ENCODE measurements at regions not wholly inside any gene's neighbourhood (a gene's known extent, or its start where the extent isn't known, plus 50 kb on each side); places are given as distances from the start of the nearest gene placed in this dataset.

DNA sequence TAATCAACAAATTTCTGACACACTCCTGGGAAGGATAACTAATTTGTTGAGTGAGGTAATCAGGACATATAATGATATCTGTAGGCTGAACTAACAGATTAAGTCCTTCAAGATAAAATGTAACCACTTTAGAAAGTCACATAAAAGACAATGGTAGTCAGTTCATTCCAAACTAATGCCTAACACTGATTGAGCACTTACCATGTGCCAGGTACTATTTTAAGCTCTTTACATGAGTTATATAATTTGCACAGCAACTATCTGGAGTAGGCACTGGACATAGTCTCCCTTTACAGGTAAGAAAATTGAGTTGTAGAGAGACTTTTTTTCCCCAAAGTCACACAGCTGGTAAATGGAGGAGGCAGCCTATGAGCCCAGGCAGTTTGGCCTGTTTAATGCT lies 211.2 kb upstream of the CFAP20DC start:
- DNase-seq (ENCODE audit: low read depth, low spot score), result no peak

DNA sequence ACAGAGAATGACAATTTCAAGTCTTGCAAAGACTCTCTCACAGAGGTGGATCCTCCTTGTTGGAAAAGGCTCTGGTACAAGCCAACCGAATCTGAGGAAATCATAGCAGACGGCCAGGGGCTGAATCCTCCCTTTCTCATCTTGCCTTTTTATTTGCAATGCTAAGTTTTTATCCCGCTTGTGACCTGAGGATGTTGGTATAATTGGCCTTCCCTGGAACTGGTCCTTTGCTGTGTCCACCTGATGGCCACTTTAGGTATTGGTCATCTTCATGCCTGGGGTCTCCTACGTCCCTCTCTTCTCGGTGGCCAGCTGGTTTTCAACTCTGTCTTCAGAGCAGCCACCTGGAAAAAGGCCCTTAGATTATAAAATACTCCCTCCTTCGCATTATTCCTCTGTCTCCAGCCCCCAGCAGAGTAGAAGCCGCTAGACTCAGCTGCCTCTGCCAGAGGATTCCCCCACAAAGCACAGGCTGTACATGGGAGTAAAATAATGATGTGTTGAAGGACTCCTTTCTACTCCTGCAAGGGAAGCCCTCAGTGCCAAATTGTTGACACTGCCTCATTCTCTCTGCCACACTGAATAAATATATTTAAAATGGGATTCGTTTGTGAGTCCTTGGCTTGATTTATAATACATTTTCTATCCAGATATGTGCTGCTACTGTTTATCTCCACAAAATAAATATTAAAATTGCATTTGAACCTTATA lies 208.9 kb upstream of the CFAP20DC start:
- no peak for DNase-seq (ENCODE audit: low read depth, low spot score)

DNA sequence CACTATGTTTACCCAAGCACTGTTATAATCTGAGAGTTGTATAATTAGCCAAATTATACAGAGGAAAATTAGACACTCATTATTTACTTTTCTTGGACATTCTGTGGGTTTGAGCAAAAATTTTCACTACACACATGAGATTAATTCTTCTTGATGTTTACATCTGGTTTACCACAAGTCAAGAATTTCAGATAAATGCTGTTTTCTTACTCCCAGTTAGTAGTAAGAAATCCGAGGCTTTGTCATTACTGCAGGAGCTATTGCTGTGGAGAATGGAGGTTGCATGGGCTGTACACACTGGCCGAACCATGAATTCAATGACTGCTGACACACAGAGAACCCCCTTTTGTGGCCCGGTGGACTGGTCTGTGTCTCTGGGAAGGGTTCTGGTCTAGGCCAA lies 207.7 kb upstream of the CFAP20DC start:
- DNase-seq (ENCODE audit: low read depth, low spot score), result no peak

DNA sequence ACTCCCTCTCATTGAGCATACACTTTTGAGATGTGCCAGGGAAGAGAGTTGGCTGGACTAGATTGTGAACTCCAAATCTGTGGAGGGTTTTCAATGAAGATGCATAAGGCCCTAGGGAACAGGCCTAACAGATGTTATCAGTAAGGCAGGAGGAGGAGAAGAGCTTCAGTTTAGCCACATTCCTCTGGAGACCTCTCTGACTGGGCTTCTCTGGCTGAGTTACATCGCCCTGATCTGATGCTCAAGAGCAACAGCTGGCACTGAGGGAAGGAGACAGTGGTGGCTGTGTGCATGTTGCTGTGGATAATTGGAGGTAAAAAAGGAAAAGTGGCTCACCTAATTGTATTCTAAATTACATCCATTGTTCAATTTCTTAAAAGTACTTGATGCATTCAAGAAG lies 206.4 kb upstream of the CFAP20DC start:
- no peak for DNase-seq (ENCODE audit: low read depth, low spot score)

DNA sequence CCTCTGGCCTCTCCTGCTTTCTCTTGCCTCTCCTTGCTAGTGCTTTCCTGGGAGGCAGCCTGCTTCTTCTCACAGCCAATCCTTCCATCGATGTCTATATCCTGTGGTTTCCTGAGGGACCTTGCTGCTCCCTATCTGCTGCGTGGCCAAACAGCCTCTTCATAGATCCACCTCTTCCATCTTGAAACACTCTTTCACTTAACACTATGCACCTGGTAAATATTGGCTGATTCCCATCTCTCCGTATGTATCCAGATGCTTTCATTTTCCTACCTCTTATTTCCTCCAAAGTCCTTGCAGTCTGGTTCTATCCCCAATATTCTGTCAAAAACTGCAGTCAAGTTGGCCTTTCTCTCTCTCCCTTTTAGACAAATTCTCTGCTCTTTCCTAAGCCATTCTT lies 205.2 kb upstream of the CFAP20DC start:
- no peak for DNase-seq (ENCODE audit: low read depth, low spot score)

DNA sequence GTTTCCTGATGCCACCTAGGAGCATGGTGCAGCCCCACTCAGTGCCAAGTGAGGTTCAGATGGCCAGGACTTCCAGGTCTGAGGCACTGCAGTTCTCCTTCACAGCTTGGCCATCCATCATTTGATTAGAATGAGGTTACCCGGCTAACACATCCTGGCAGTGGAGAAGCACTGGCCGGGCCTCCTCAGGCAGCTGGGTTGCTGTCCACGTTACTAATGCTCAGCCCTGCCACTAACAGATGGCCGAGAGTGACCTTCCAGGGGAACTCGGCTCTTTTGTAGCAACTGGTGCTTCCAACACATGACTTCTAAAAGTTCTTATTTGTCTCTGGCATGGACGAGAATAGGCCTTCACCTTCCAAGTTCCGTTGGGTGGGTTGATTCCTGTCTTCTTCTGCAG lies 204.6 kb upstream of the CFAP20DC start:
- no peak for DNase-seq (ENCODE audit: low read depth, low spot score)

DNA sequence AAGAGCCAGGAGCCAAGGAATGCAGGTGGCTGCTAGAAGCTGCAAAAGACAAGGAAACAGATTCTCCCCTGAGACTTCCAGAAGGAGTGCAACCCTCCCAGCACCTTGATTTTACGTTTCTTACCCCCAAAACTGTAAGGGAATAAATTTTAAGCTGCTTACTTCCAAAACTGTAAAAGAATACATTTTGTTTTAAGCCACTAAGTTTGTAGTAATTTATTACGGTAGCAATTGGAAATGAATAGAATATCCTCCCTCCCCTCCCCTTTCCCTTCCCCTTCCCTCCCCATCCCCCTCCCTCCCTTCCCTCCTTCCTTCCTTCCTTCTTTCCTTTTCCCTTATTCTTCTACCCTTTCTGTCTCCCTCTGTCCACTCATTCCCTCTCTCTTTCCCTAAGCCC lies 203.7 kb upstream of the CFAP20DC start:
- DNase-seq (ENCODE audit: low read depth, low spot score), result no peak

DNA sequence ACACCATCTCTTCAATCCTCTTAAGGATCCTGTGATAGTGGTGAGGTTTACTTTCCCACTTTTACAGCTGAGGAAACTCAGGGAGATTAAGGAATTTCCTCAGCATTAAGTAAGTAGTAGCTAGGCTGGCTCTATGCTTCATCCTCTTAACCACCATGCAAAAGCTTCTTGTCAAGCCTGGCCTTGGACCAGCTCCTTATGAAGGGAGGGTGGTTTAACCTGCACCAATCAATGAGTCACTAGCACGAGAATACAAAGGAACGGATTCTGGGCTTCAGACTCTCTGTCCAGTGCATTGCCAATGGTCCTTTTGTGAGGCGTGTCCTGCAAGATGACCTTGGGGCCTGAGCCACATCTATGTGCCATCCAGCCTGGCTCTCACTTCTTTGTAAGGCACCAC lies 202.0 kb upstream of the CFAP20DC start:
- no peak for DNase-seq (ENCODE audit: low read depth, low spot score)

DNA sequence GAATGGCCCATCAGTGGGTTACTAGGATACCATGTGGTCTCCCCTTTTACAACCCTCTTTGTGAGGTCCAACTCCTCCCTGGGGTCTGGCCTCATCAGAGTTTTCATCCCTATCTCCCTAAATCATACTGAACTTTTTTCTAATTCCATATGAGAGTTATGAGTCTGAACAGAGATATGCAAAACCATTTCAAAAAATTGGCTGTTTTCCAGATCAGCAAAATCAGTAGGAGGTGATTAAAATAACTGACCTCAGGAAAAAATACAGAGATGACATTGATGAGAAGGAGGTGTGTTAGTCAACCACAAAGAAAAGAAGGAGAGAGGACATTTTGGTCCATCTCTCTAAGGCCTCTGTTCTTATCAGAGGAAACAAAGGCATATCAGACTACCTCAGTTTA lies 200.8 kb upstream of the CFAP20DC start:
- no peak for DNase-seq (ENCODE audit: low read depth, low spot score)

DNA sequence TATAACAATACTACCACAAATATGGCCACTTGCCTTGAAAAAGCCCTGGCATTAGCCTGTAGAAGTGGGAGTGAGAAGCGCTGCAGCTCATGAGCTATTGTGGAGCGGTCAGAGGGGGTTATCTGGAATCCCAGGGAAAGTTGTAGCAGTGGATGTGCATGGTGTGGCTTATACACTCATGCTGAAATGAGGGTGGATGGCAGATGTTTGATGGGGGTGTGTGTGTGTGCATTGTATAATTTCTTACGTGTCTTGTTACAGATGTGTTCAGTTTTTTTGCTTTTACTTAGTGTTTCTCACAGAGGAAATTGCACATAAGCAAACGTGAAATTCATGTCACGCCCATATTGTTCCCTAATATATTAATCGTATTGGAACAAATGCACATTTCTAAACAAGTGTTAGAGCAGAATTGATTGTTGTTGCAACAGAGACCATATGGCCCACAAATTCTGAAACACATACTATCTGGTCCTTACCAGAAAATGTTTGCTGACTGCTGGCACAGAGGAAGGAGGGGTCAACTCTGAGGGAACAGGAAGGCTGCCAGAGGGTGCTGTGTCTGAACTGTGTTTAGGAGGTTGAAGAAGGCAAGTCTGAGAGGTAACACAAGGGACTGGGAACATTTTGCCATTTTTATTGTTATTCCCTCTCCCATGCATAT lies 200.0 kb upstream of the CFAP20DC start:
- DNase-seq (ENCODE audit: low read depth, low spot score), result no peak

DNA sequence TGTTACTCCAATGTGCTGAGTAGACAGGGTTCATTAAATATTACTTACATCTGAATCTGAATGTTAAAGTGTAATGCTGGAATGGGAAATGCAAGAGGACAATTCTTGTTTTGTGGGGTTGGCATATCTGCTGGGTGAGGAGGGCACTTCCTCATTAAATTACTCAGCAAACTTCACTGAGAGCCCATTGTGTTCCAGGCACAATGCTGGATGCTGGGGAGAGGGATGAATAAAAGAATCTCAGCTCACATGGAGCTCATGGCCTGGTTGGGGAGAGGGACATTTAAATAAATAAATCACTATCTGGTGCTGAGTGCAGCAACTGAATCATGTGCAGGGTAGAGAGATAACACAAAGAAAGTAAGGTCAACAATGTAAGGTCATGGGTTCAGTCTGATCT lies 199.2 kb upstream of the CFAP20DC start:
- DNase-seq (ENCODE audit: low read depth, low spot score), result no peak

DNA sequence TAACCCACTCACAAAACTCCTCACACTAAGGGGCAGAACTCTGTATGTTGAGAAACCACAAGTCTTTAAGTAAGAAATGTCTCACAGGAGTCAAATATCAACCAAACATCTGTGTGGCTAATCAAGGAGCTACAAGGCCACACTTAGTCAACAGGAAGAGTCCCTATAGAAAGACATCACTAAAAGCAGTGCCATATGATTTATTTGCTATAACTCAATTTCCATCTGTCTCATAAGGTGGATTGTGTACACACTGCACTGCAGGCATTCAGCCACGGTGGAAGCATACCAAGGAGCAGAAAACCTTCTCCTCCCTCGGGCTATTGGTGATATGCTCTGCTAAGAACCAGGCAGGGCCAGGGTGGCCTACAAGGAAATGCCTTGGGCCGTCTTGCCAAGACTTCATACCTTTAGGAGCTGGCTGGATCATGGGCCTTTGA lies 197.6 kb upstream of the CFAP20DC start:
- DNase-seq (ENCODE audit: low read depth, low spot score), result no peak

DNA sequence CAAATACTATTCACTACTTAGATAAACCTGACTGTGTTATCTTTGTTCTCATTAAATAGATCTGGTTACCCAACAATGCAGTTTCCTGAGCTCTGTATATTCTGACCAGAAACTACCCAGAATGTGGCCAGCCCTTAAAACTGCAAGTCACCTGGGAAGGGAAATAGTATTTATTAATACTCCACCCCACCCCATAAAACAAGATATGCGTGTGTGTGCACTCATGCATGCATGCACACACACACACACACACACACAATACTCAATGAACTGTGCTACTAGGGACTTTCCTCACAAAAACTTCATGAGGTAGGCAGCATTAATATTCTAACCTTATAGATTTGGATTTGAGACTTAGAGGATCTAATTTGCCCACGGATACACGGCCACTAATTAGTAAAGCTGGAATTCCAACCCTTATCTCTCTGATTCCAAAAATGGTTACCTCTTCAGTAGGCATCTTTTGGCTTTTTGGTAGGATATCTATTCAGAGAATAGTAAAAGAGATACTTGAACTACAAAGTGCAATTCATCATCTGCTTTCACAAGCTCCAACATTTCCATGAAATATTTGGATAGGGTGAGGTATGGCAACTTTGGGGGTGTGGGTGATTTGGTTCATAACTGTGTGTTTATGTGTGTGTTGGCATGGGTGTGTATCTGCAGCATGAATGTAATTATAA lies 197.0 kb upstream of the CFAP20DC start:
- no peak for DNase-seq (ENCODE audit: low read depth, low spot score)

DNA sequence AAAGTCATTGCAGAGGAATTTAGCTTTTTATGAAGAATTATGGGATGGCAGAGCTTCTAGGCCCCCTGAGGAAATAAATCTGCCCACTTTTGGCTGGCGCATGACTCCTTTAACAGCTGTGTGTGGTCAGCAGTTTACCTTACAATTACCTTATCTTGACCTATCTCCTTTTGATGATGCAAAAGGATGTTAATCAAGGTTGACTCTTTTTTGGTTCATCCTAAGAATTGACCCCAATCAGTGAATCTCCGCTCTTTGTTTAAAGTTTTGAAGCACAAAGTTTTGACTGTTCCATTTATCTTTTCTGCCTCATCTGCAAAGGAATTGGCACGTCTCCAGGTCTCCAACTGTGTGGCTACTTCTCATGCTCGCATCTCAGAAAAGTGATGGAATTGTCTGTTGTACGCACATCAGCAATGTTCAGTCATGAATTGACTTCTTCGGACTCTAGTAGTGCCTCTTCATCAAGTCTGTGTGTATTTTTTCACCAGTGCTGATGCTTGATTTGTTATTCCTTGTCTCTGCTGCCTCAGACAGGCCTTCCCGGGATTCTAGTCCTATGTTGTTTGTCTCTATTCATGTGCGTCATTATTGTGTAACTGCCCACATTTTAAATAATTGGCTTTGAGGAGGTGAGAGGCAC lies 196.2 kb upstream of the CFAP20DC start:
- DNase-seq (ENCODE audit: low read depth, low spot score), result no peak

DNA sequence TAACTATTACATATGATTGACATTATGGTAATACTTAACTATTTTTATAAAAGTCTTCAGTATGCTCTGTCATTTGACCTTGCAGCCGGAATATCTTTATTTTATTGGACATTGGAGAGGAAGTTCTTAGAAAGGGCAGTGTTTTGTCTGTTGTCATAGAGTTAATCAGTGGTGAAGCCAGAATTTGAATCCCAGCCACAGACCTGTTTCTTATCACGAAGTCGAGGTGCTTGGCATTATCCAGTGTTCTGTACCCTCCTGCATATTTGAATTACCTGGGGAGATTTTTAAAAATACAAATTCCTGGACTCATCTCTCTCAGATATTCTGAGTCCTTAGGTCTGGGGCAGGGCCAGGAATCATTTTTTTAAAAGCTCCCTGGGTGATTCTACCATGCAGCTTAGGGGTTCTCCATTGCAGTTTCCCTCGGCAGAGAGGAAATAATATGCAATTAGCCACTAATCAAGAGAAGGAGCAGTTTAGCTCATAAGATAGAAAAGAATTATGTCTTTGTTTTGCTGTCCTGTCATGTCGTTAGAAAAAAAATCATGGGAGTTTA lies 195.6 kb upstream of the CFAP20DC start:
- no peak for DNase-seq (ENCODE audit: low read depth, low spot score)

DNA sequence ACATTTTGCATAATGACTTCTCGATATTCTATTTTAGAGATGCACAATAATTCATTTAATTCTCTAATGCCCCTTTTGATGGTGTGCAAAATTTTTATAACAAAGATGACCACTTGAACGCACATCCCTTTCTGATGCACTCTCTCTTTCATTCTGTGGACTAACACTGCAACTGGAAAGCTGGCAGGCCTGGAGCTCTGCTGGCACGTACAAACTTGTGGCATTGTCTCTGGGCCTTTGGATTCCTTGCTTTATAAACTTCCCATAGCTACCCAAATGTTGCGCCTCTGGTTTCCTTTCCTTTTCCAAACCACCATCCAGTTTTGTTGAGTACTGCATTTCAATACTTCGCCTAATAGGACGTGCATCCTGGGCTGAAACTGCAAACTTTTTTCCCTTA lies 194.5 kb upstream of the CFAP20DC start:
- no peak for DNase-seq (ENCODE audit: low read depth, low spot score)

DNA sequence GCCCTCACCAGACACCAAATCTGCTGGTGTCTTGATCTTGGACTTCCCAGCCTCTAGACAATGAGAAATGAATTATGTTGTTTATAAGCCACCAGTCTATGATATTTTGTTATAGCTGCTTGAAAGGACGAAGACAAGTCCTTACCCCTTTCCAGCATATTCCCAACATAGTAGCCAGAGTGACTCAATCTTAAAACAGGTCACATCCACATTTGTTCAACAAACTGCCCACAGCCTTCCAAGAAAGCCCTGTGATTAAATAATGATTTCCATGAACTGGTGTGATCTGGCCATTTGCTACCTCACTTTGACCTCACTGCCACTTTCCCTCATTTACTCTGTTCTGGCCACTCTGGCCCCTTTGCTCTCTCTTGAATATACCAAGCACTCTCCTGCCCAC lies 193.7 kb upstream of the CFAP20DC start:
- DNase-seq (ENCODE audit: low read depth, low spot score), result no peak

DNA sequence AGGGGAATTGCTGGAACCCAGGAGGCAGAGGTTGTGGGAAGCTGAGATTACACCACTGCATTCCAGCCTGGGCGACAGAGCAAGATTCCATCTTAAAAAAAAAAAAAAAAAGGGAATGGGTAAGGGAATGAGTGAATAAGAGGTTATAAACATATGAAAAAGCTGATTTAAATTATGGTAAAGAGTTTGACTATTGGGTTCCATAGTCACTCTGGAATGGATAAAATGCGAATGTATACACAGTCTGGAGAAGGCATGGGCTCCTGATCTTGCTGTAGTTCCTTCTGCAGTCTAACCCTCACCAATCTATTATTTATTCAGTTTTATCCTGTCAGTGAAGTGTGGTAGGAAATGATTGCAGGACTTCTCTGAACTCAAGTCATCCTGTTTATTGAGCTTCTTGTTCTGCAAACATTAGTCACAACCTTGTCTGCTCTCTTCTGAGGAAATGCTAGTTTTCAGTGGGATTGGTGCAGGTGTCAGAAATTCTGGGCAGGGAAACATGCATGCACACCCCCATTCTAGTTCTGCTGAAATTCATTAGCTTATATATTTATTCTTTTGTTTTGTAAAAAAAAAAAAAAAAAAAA lies 190.9 kb upstream of the CFAP20DC start:
- DNase-seq (ENCODE audit: low read depth, low spot score), result no peak

DNA sequence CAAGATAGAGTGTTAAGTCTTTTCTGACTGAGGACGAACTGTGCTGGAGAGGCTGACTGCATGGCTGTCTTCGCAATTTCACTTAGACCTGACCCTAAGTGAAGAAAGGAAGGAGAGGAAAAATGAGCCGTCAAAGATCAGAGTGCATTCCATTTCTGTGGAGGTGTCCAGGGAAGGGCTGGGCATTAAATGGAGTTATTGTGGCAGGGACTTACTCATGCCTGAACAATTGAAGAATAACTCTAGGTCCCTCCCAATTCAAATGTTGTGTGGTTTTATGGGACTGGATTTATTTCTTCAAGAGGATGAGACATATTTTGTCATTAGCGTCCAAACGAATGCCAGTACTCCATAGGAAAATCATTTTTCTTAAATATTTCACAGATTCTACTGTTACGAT lies 187.3 kb upstream of the CFAP20DC start:
- no peak for DNase-seq (ENCODE audit: low read depth, low spot score)

DNA sequence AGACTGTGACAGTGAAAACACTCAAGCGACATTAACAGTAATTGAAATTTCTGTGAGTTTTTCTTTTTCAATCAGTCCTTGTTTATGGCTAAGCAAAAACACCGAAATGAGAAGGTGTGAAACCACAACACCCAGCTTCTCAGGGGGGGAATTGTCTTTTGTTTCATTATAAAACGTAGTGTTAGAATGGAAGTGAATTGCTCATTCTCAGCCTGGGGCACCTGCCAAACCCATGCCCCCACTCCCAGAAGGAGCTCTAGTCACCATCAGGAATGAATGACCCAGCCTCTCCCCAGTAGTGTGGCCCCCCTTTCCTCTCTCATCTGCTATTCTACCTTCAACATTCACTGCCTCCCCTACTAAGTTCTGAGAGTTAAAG lies 185.8 kb upstream of the CFAP20DC start:
- no peak for DNase-seq (ENCODE audit: low read depth, low spot score)

DNA sequence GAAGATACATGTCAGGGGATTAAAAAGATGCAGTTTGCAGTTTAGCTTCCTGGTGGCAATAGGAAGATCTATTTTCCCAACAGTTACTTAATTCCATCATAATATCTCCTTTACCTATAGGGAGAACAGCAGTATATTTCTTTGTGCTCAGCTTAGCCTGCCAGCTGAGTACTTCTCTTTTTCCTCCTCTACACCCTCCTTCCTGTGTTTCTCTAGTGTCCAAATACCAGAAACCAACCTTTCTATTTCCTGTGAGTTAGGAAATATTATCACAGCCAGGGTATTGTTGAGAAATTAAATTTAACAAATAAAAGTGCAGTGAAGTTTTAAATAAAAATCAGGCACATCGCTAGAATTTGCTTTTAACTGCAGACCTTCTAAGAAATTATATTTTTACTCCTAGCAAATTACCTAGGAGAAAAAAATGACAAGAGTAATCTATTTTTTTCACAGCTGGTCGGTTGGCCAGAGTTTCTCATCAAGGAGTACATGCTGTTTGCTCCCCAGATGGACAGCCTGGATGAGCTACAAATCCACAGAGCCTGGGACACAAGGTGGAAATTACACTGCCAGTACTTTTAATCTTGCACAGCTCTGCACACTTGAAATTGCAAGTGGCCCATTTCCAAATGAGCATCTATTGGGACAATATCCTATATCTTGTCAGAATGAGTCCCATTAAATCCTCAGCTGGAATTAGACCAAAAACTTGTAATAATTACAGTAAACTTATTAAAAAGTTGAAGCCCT lies 185.2 kb upstream of the CFAP20DC start:
- DNase-seq (ENCODE audit: low read depth, low spot score), result no peak
